Inflammatory macrophage (primary cell): ENCODE measurements at regions not wholly inside any gene's neighbourhood (a gene's known extent, or its start where the extent isn't known, plus 50 kb on each side); places are given as distances from the start of the nearest gene placed in this dataset.

ENCODE experiments used
- DNase-seq, 2 donors: peaks; one replicate each; pipeline ENCODE4 v3.0.0-alpha.2; 2020 to 2022

- no peak for DNase-seq
Observed at GRCh38 chr1:194209920-194210319, 1023.5 kb upstream of the B3GALT2 start.

- no peak for DNase-seq
Observed at GRCh38 chr1:194208674-194209073, 1022.3 kb upstream of the B3GALT2 start.

GRCh38 chr1:194196562-194196961, 1010.1 kb upstream of the B3GALT2 start:
- DNase-seq = no peak

- no peak for DNase-seq
Observed at GRCh38 chr1:194194724-194195123, 1008.3 kb upstream of the B3GALT2 start.

GRCh38 chr1:194184974-194185373, 998.6 kb upstream of the B3GALT2 start:
- no peak for DNase-seq

- no peak for DNase-seq
Observed at GRCh38 chr1:194184425-194184824, 998.0 kb upstream of the B3GALT2 start.

GRCh38 chr1:194181845-194182244, 995.4 kb upstream of the B3GALT2 start:
- no peak for DNase-seq

- no peak for DNase-seq
Observed at GRCh38 chr1:194176212-194176611, 989.8 kb upstream of the B3GALT2 start.

- DNase-seq = no peak
Observed at GRCh38 chr1:194175251-194175650, 988.8 kb upstream of the B3GALT2 start.

GRCh38 chr1:194174528-194174927, 988.1 kb upstream of the B3GALT2 start:
- DNase-seq = no peak

- DNase-seq = no peak
Observed at GRCh38 chr1:194171596-194171995, 985.2 kb upstream of the B3GALT2 start.

- no peak for DNase-seq
Observed at GRCh38 chr1:194167956-194168640, 981.7 kb upstream of the B3GALT2 start.

- DNase-seq = no peak
Observed at GRCh38 chr1:194164755-194165154, 978.3 kb upstream of the B3GALT2 start.

GRCh38 chr1:194161591-194161990, 975.2 kb upstream of the B3GALT2 start:
- DNase-seq = no peak

- DNase-seq = no peak
Observed at GRCh38 chr1:194159941-194160340, 973.5 kb upstream of the B3GALT2 start.

GRCh38 chr1:194155962-194156361, 969.5 kb upstream of the B3GALT2 start:
- DNase-seq = no peak

- no peak for DNase-seq
Observed at GRCh38 chr1:194151056-194151455, 964.6 kb upstream of the B3GALT2 start.

GRCh38 chr1:194150242-194150641, 963.8 kb upstream of the B3GALT2 start:
- no peak for DNase-seq

- no peak for DNase-seq
Observed at GRCh38 chr1:194133152-194133551, 946.7 kb upstream of the B3GALT2 start.

- no peak for DNase-seq
Observed at GRCh38 chr1:194118086-194118485, 931.7 kb upstream of the B3GALT2 start.

GRCh38 chr1:194117582-194117981, 931.2 kb upstream of the B3GALT2 start:
- DNase-seq = no peak

- no peak for DNase-seq
Observed at GRCh38 chr1:194114288-194114687, 927.9 kb upstream of the B3GALT2 start.

GRCh38 chr1:194105381-194105780, 919.0 kb upstream of the B3GALT2 start:
- DNase-seq = no peak

- no peak for DNase-seq
Observed at GRCh38 chr1:194104247-194104844, 917.9 kb upstream of the B3GALT2 start.
